ENCODE measurements at regions not wholly inside any gene's neighbourhood (a gene's known extent, or its start where the extent isn't known, plus 50 kb on each side); places are given as distances from the start of the nearest gene placed in this dataset.

DNA sequence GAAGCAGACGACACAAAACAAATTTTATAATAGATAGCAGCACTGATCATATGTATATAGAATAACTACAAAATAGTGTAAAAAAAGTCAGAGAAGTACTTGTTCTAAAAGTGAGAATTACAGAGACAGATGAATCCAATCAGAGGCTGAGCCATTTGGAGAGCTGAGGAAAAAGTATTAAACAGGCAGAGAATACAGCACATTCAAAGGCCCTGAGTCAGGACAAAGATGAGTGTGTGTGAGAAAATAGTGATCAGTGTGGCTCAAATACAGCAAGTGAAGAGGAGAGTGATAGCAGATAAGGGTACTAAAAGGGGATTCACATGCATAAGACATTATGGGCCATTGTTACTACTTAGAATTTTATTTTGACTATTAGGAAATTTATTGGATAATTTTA, 430.6 kb upstream of the BRINP3 start:
- no peak for TF ChIP-seq ARNTL (CRISPR knock-in tag; IDR thresholded peaks at IDR 0.05; ENCODE audit: borderline replicate concordance, low read depth)
- TF ChIP-seq ZFP3 (CRISPR knock-in tag; IDR thresholded peaks at IDR 0.05): no peak
- TF ChIP-seq, protein P1, sequence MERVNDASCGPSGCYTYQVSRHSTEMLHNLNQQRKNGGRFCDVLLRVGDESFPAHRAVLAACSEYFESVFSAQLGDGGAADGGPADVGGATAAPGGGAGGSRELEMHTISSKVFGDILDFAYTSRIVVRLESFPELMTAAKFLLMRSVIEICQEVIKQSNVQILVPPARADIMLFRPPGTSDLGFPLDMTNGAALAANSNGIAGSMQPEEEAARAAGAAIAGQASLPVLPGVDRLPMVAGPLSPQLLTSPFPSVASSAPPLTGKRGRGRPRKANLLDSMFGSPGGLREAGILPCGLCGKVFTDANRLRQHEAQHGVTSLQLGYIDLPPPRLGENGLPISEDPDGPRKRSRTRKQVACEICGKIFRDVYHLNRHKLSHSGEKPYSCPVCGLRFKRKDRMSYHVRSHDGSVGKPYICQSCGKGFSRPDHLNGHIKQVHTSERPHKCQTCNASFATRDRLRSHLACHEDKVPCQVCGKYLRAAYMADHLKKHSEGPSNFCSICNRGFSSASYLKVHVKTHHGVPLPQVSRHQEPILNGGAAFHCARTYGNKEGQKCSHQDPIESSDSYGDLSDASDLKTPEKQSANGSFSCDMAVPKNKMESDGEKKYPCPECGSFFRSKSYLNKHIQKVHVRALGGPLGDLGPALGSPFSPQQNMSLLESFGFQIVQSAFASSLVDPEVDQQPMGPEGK (CRISPR knock-in tag; IDR thresholded peaks at IDR 0.05; ENCODE audit: borderline replicate concordance): no peak
- TF ChIP-seq, protein P2, sequence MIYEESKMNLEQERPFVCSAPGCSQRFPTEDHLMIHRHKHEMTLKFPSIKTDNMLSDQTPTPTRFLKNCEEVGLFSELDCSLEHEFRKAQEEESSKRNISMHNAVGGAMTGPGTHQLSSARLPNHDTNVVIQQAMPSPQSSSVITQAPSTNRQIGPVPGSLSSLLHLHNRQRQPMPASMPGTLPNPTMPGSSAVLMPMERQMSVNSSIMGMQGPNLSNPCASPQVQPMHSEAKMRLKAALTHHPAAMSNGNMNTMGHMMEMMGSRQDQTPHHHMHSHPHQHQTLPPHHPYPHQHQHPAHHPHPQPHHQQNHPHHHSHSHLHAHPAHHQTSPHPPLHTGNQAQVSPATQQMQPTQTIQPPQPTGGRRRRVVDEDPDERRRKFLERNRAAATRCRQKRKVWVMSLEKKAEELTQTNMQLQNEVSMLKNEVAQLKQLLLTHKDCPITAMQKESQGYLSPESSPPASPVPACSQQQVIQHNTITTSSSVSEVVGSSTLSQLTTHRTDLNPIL (CRISPR knock-in tag; IDR thresholded peaks at IDR 0.05; ENCODE audit: low read depth): no peak
- TF ChIP-seq, protein P3, sequence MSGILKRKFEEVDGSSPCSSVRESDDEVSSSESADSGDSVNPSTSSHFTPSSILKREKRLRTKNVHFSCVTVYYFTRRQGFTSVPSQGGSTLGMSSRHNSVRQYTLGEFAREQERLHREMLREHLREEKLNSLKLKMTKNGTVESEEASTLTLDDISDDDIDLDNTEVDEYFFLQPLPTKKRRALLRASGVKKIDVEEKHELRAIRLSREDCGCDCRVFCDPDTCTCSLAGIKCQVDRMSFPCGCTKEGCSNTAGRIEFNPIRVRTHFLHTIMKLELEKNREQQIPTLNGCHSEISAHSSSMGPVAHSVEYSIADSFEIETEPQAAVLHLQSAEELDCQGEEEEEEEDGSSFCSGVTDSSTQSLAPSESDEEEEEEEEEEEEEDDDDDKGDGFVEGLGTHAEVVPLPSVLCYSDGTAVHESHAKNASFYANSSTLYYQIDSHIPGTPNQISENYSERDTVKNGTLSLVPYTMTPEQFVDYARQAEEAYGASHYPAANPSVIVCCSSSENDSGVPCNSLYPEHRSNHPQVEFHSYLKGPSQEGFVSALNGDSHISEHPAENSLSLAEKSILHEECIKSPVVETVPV (CRISPR knock-in tag; IDR thresholded peaks at IDR 0.05): no peak

All from SK-N-SH treated with all-trans-retinoic acid at 6 μM for 48 hours (cell line).